ENCODE measurements at regions not wholly inside any gene's neighbourhood (a gene's known extent, or its start where the extent isn't known, plus 50 kb on each side); places are given as distances from the start of the nearest gene placed in this dataset.

GRCh38 chr13:110097013-110097412 lies 209.9 kb downstream of the COL4A1 start:
- Histone ChIP-seq H3K9me3 (replicated peaks; ENCODE audit: control insufficient read depth, low read depth, low read length) (peaks cover 8% of the 10 kb centered on the region), H3K36me3 (ENCODE audit: control insufficient read depth, insufficient read depth, low read length) (no peaks in the 10 kb centered on the region), H3K4me1 (ENCODE audit: control insufficient read depth, insufficient read depth, low read length) (peaks cover 5% of the 10 kb centered on the region), H3K4me3 (ENCODE audit: low read length) (no peak overlapping the region), H3K27me3 (ENCODE audit: control insufficient read depth, insufficient read depth, low read length) (no peaks in the 10 kb centered on the region), H3K27ac (ENCODE audit: low read length) (no peak overlapping the region)
- no CpG with 5 or more reads among the region's 5 CpGs for WGBS (ENCODE audit: insufficient coverage)
- DNase-seq: no peak

- Histone ChIP-seq H3K27me3 (ENCODE audit: control insufficient read depth, insufficient read depth, low read length) (no peaks in the 10 kb centered on the region), H3K36me3 (ENCODE audit: control insufficient read depth, insufficient read depth, low read length) (no peaks in the 10 kb centered on the region), H3K4me1 (ENCODE audit: control insufficient read depth, insufficient read depth, low read length) (peaks cover 5% of the 10 kb centered on the region), H3K9me3 (replicated peaks; ENCODE audit: control insufficient read depth, low read depth, low read length) (no peaks in the 10 kb centered on the region), H3K4me3 (ENCODE audit: low read length) (no peak overlapping the region), H3K27ac (ENCODE audit: low read length) (no peak overlapping the region)
- 15% methylated on average over 1 of the region's 1 CpG for WGBS (ENCODE audit: insufficient coverage)
- no peak for DNase-seq
Observed at GRCh38 chr13:110092831-110093247, 214.1 kb downstream of the COL4A1 start.

GRCh38 chr13:110089815-110090214 lies 217.1 kb downstream of the COL4A1 start:
- Histone ChIP-seq H3K27ac (ENCODE audit: low read length) (no peak overlapping the region), H3K4me3 (ENCODE audit: low read length) (no peak overlapping the region), H3K9me3 (replicated peaks; ENCODE audit: control insufficient read depth, low read depth, low read length) (peaks cover 2% of the 10 kb centered on the region), H3K4me1 (ENCODE audit: control insufficient read depth, insufficient read depth, low read length) (peaks cover 4% of the 10 kb centered on the region), H3K36me3 (ENCODE audit: control insufficient read depth, insufficient read depth, low read length) (no peaks in the 10 kb centered on the region), H3K27me3 (ENCODE audit: control insufficient read depth, insufficient read depth, low read length) (no peaks in the 10 kb centered on the region)
- WGBS (ENCODE audit: insufficient coverage): 75% methylated on average over 1 of the region's 4 CpGs
- DNase-seq: no peak

- H3K27me3 ChIP-seq (ENCODE audit: control insufficient read depth, insufficient read depth, low read length): no peaks in the 10 kb centered on the region
- DNase-seq: no peak
- H3K4me3 ChIP-seq (ENCODE audit: low read length): no peak overlapping the region
- no peak overlapping the region for H3K27ac ChIP-seq (ENCODE audit: low read length)
- H3K4me1 ChIP-seq (ENCODE audit: control insufficient read depth, insufficient read depth, low read length): no peaks in the 10 kb centered on the region
- H3K9me3 ChIP-seq (replicated peaks; ENCODE audit: control insufficient read depth, low read depth, low read length): peaks cover 2% of the 10 kb centered on the region
- H3K36me3 ChIP-seq (ENCODE audit: control insufficient read depth, insufficient read depth, low read length): no peaks in the 10 kb centered on the region
Observed at GRCh38 chr13:110089100-110089499, 217.9 kb downstream of the COL4A1 start.

- Histone ChIP-seq H3K9me3 (replicated peaks; ENCODE audit: control insufficient read depth, low read depth, low read length) (no peaks in the 10 kb centered on the region), H3K4me1 (ENCODE audit: control insufficient read depth, insufficient read depth, low read length) (no peaks in the 10 kb centered on the region)
- 54% methylated on average over 4 of the region's 6 CpGs for WGBS (ENCODE audit: insufficient coverage)
Observed at GRCh38 chr13:110073982-110074381, 233.0 kb downstream of the COL4A1 start.

GRCh38 chr13:110070511-110071120 lies 236.3 kb downstream of the COL4A1 start:
- no peaks in the 10 kb centered on the region for H3K4me1 ChIP-seq (ENCODE audit: control insufficient read depth, insufficient read depth, low read length)
- no peak overlapping the region for H3K27ac ChIP-seq (ENCODE audit: low read length)
- no peak overlapping the region for H3K4me3 ChIP-seq (ENCODE audit: low read length)
- DNase-seq: no peak
- no peaks in the 10 kb centered on the region for H3K27me3 ChIP-seq (ENCODE audit: control insufficient read depth, insufficient read depth, low read length)
- 76% methylated on average over 6 of the region's 9 CpGs for WGBS (ENCODE audit: insufficient coverage)
- no peaks in the 10 kb centered on the region for H3K36me3 ChIP-seq (ENCODE audit: control insufficient read depth, insufficient read depth, low read length)
- H3K9me3 ChIP-seq (replicated peaks; ENCODE audit: control insufficient read depth, low read depth, low read length): no peaks in the 10 kb centered on the region

More at GRCh38 chr13:110073982-110074381, 233.0 kb downstream of the COL4A1 start:
- H3K27me3 ChIP-seq (ENCODE audit: control insufficient read depth, insufficient read depth, low read length): no peaks in the 10 kb centered on the region
- no peak overlapping the region for H3K4me3 ChIP-seq (ENCODE audit: low read length)
- H3K27ac ChIP-seq (ENCODE audit: low read length): no peak overlapping the region
- DNase-seq: no peak
- no peaks in the 10 kb centered on the region for H3K36me3 ChIP-seq (ENCODE audit: control insufficient read depth, insufficient read depth, low read length)

- no peak for DNase-seq
- Histone ChIP-seq H3K4me3 (ENCODE audit: low read length) (no peak overlapping the region), H3K27ac (ENCODE audit: low read length) (no peak overlapping the region), H3K9me3 (replicated peaks; ENCODE audit: control insufficient read depth, low read depth, low read length) (no peaks in the 10 kb centered on the region), H3K36me3 (ENCODE audit: control insufficient read depth, insufficient read depth, low read length) (no peaks in the 10 kb centered on the region), H3K4me1 (ENCODE audit: control insufficient read depth, insufficient read depth, low read length) (no peaks in the 10 kb centered on the region), H3K27me3 (ENCODE audit: control insufficient read depth, insufficient read depth, low read length) (no peaks in the 10 kb centered on the region)
- WGBS (ENCODE audit: insufficient coverage): no CpG with 5 or more reads among the region's 4 CpGs
Observed at GRCh38 chr13:110070046-110070445, 236.9 kb downstream of the COL4A1 start.

- 73% methylated on average over 3 of the region's 3 CpGs for WGBS (ENCODE audit: insufficient coverage)
- no peaks in the 10 kb centered on the region for H3K27me3 ChIP-seq (ENCODE audit: control insufficient read depth, insufficient read depth, low read length)
Observed at GRCh38 chr13:110068176-110068473, 238.8 kb downstream of the COL4A1 start.

GRCh38 chr13:110067355-110068175 lies 239.4 kb downstream of the COL4A1 start:
- WGBS (ENCODE audit: insufficient coverage): 80% methylated on average over 1 of the region's 6 CpGs
- no peak overlapping the region for H3K27ac ChIP-seq (ENCODE audit: low read length)

More at GRCh38 chr13:110068176-110068473, 238.8 kb downstream of the COL4A1 start:
- no peak overlapping the region for H3K27ac ChIP-seq (ENCODE audit: low read length)
- H3K4me3 ChIP-seq (ENCODE audit: low read length): no peak overlapping the region
- no peak for DNase-seq
- H3K9me3 ChIP-seq (replicated peaks; ENCODE audit: control insufficient read depth, low read depth, low read length): no peaks in the 10 kb centered on the region
- H3K36me3 ChIP-seq (ENCODE audit: control insufficient read depth, insufficient read depth, low read length): no peaks in the 10 kb centered on the region
- H3K4me1 ChIP-seq (ENCODE audit: control insufficient read depth, insufficient read depth, low read length): no peaks in the 10 kb centered on the region

GRCh38 chr13:110065780-110066179 lies 241.2 kb downstream of the COL4A1 start:
- Histone ChIP-seq H3K27ac (ENCODE audit: low read length) (no peak overlapping the region), H3K4me1 (ENCODE audit: control insufficient read depth, insufficient read depth, low read length) (no peaks in the 10 kb centered on the region), H3K27me3 (ENCODE audit: control insufficient read depth, insufficient read depth, low read length) (no peaks in the 10 kb centered on the region), H3K4me3 (ENCODE audit: low read length) (no peak overlapping the region), H3K9me3 (replicated peaks; ENCODE audit: control insufficient read depth, low read depth, low read length) (no peaks in the 10 kb centered on the region), H3K36me3 (ENCODE audit: control insufficient read depth, insufficient read depth, low read length) (no peaks in the 10 kb centered on the region)
- whole genome bisulfite sequencing (ENCODE audit: insufficient coverage): 100% methylated on average over 5 of the region's 9 CpGs
- DNase-seq: no peak

More at GRCh38 chr13:110067355-110068175, 239.4 kb downstream of the COL4A1 start:
- Histone ChIP-seq H3K36me3 (ENCODE audit: control insufficient read depth, insufficient read depth, low read length) (no peaks in the 10 kb centered on the region), H3K27me3 (ENCODE audit: control insufficient read depth, insufficient read depth, low read length) (no peaks in the 10 kb centered on the region), H3K4me3 (ENCODE audit: low read length) (no peak overlapping the region), H3K4me1 (ENCODE audit: control insufficient read depth, insufficient read depth, low read length) (no peaks in the 10 kb centered on the region), H3K9me3 (replicated peaks; ENCODE audit: control insufficient read depth, low read depth, low read length) (no peaks in the 10 kb centered on the region)
- no peak for DNase-seq

Measured in muscle of leg (tissue), 3 donors.